HepG2 (cell line): ENCODE measurements at regions not wholly inside any gene's neighbourhood (a gene's known extent, or its start where the extent isn't known, plus 50 kb on each side); places are given as distances from the start of the nearest gene placed in this dataset.

Source experiments
- ATAC-seq: fragments of 200-7000 bp; cut with Tn5 transposase; 3 replicates; pipeline ENCODE4 v1.9.1; 2020; ENCODE audit warnings: mild to moderate bottlenecking, moderate library complexity
- BruUV-seq: library from RNA; stranded (reverse); fragments of 400-500 nt; replicated peaks from 2 replicates; lab custom pipeline; 2021; lab: Mats Ljungman, UMichigan
- CTCF ChIA-PET: fragments of 300-600 bp; formaldehyde crosslinking; extraction: SDS; loops from one replicate; lab custom pipeline; 2021; ENCODE audit warnings: low total read pairs, inconsistent platforms, low intra/inter-chr PET ratio; lab: Yijun Ruan, JAX
- POLR2A ChIA-PET: fragments of 350-600 bp; sonication (Branson Sonifier 250); formaldehyde crosslinking; loops from one replicate; lab custom pipeline; 2020; ENCODE audit warnings: antibody characterized with exemption, inconsistent platforms; lab: Yijun Ruan, JAX
- DNase-seq: peaks from one replicate; pipeline ENCODE4 v3.0.0-alpha.2; 2015; ENCODE audit warnings: low spot score
- FAIRE-seq: peaks from 3 replicates; lab custom pipeline; 2011; peaks lifted over from hg19 to GRCh38; lab: Jason Lieb, UNC
- H2AFZ ChIP-seq: one replicate; pipeline ENCODE4 v1.6.1; 2011; ENCODE audit warnings: low read length, inconsistent platforms
- H3K27ac ChIP-seq: fragments of 300-600 bp; 3 replicates; pipeline ENCODE4 v1.8.0; 2011; ENCODE audit warnings: mixed run types, mild to moderate bottlenecking, mixed read lengths, low read length, inconsistent platforms; ENCODE audit not compliant: insufficient read depth; ENCODE audit errors: extremely low read length
- H3K27me3 ChIP-seq, 2 experiments: fragments of 200-600 bp in 1 of 2; 2 replicates in 1 of 2; 3 replicates in 1 of 2; pipeline versions ENCODE4 v1.6.0 to v1.8.0; 2011; ENCODE audit warnings: low read length in 2 of 2, mild to moderate bottlenecking in 2 of 2, moderate library complexity in 2 of 2, inconsistent platforms in 1 of 2; ENCODE audit not compliant: insufficient read depth in 2 of 2, control insufficient read depth in 1 of 2
- H3K36me3 ChIP-seq, 2 experiments: fragments of 200-600 bp in 1 of 2; replicated peaks in 1 of 2; 2 replicates in 1 of 2; 3 replicates in 1 of 2; pipeline versions ENCODE4 v1.5.1 to v1.8.0; 2011; ENCODE audit warnings: low read length in 2 of 2, inconsistent platforms in 1 of 2; ENCODE audit not compliant: insufficient read depth in 2 of 2, control insufficient read depth in 1 of 2
- H3K4me1 ChIP-seq: 2 replicates; pipeline ENCODE4 v1.5.1; 2012; ENCODE audit warnings: low read length, inconsistent platforms; ENCODE audit not compliant: insufficient read depth
- H3K4me2 ChIP-seq: 2 replicates; pipeline ENCODE4 v1.6.0; 2011; ENCODE audit warnings: low read depth, low read length, inconsistent platforms
- H3K4me3 ChIP-seq, 3 experiments: fragments of 200-600 bp in 1 of 3; sonication (generic), shearing (Covaris generic) in 1 of 3; replicated peaks in 1 of 3; 2 replicates each; pipeline ENCODE4 v1.5.1; 2011 to 2016; ENCODE audit warnings: low read length in 3 of 3, inconsistent platforms in 2 of 3, low read depth in 2 of 3, mild to moderate bottlenecking in 2 of 3, control low read depth in 1 of 3, mixed read lengths in 1 of 3; ENCODE audit not compliant: insufficient read depth in 1 of 3
- H3K79me2 ChIP-seq: one replicate; pipeline ENCODE4 v1.6.1; 2011; ENCODE audit warnings: low read length, inconsistent platforms; ENCODE audit not compliant: insufficient read depth
- H3K9ac ChIP-seq: 2 replicates; pipeline ENCODE4 v1.6.0; 2011; ENCODE audit warnings: mild to moderate bottlenecking, low read depth, low read length, inconsistent platforms; ENCODE audit not compliant: insufficient read depth
- H3K9me3 ChIP-seq: 2 replicates; pipeline ENCODE4 v1.5.1; 2012; ENCODE audit warnings: mild to moderate bottlenecking, low read length
- H4K20me1 ChIP-seq: 2 replicates; pipeline ENCODE4 v1.6.0; 2011; ENCODE audit warnings: inconsistent platforms, mild to moderate bottlenecking, low read length, moderate library complexity; ENCODE audit not compliant: insufficient read depth
- BRCA1 ChIP-seq: sonication (generic); formaldehyde crosslinking; IDR thresholded peaks from 2 replicates; pipeline ENCODE4 v1.4.0; 2020; ENCODE audit warnings: missing genetic modification reagents
- DDIT3 ChIP-seq: sonication (generic); formaldehyde crosslinking; IDR thresholded peaks from 2 replicates; pipeline ENCODE4 v1.4.0; 2020; ENCODE audit warnings: mild to moderate bottlenecking, missing genetic modification reagents
- EED ChIP-seq: sonication (generic); formaldehyde crosslinking; IDR thresholded peaks from 2 replicates; pipeline ENCODE4 v1.5.0; 2020; ENCODE audit warnings: mild to moderate bottlenecking, missing genetic modification reagents
- NBN ChIP-seq: fragments of 450-650 bp; conservative IDR thresholded peaks from 2 replicates; pipeline ENCODE4 v1.6.1; 2017
- NFE2 ChIP-seq: sonication (generic); formaldehyde crosslinking; IDR thresholded peaks from 2 replicates; pipeline ENCODE4 v1.4.0; 2020; ENCODE audit warnings: missing genetic modification reagents
- NFYB ChIP-seq: sonication (generic); formaldehyde crosslinking; IDR thresholded peaks from 2 replicates; pipeline ENCODE4 v1.4.0; 2020; ENCODE audit warnings: missing genetic modification reagents
- SKI ChIP-seq: fragments of 450-650 bp; IDR thresholded peaks from one replicate; pipeline ENCODE4 v1.6.1; 2018; ENCODE audit warnings: mild to moderate bottlenecking; ENCODE audit not compliant: partially characterized antibody
- SRY ChIP-seq: sonication (generic); formaldehyde crosslinking; IDR thresholded peaks from 2 replicates; pipeline ENCODE4 v1.8.0; 2022; ENCODE audit warnings: mild to moderate bottlenecking, missing genetic modification reagents
- SUZ12 ChIP-seq: fragments of 150-350 bp; IDR thresholded peaks from 2 replicates; pipeline ENCODE4 v1.6.1; 2014; ENCODE audit warnings: low read depth, low read length
- TCF7 ChIP-seq: sonication (generic); IDR thresholded peaks from 2 replicates; pipeline ENCODE4 v1.6.1; 2016; ENCODE audit warnings: antibody characterized with exemption, low read depth
- TEAD2 ChIP-seq: sonication (generic); formaldehyde crosslinking; IDR thresholded peaks from 2 replicates; pipeline ENCODE4 v1.9.0; 2021; ENCODE audit warnings: missing genetic modification reagents
- TSC22D2 ChIP-seq: sonication (generic); formaldehyde crosslinking; IDR thresholded peaks from 2 replicates; pipeline ENCODE4 v1.5.1; 2020; ENCODE audit warnings: missing genetic modification reagents, mild to moderate bottlenecking, borderline replicate concordance
- ZNF264 ChIP-seq: sonication (generic); formaldehyde crosslinking; IDR thresholded peaks from 2 replicates; pipeline ENCODE4 v1.4.0; 2020; ENCODE audit warnings: missing genetic modification reagents
- ZNF644 ChIP-seq: IDR thresholded peaks from 2 replicates; pipeline ENCODE4 v1.6.1; 2016; ENCODE audit warnings: low read depth
- ZNF709 ChIP-seq: sonication (generic); formaldehyde crosslinking; IDR thresholded peaks from 2 replicates; pipeline ENCODE4 v1.5.0; 2020; ENCODE audit warnings: mild to moderate bottlenecking, missing genetic modification reagents
- ZNF747 ChIP-seq: sonication (generic); formaldehyde crosslinking; IDR thresholded peaks from 2 replicates; pipeline ENCODE4 v1.8.1; 2023; ENCODE audit warnings: missing genetic modification reagents, mild to moderate bottlenecking, borderline replicate concordance
- WGBS: methylation state at CpG from one replicate; pipeline ENCODE4 v1.1.6; 2017; ENCODE audit warnings: low lambda C conversion rate; 5-methylcytosine and 5-hydroxymethylcytosine counted together
- in situ Hi-C: cut with HindIII; loops from 2 replicates; pipeline ENCODE4 v1.10.0; 2017; ENCODE audit warnings: low pct_unique_long_range_greater_than_20kb; ENCODE audit not compliant: extremely low pct_ligation_motif_present
- intact Hi-C: fragments of 100-400 bp; cut with micrococcal nuclease; formaldehyde crosslinking; loops from one replicate; pipeline ENCODE4 v1.10.0; 2022; ENCODE audit not compliant: unreplicated experiment
- TF ChIP-seq, protein P1 (sequence below): IDR thresholded peaks from 2 replicates; pipeline ENCODE4 v1.6.1; 2016; ENCODE audit warnings: missing compliant biosample characterization, missing genetic modification reagents, borderline replicate concordance

GRCh38 chr5:51829691-51830090 lies 446.4 kb downstream of the ISL1 start (continued):
- TF ChIP-seq TSC22D2 (CRISPR knock-in tag) (no peak), NFYB (no peak)
- TF ChIP-seq, all 625 proteins: peak for 0

DNA sequence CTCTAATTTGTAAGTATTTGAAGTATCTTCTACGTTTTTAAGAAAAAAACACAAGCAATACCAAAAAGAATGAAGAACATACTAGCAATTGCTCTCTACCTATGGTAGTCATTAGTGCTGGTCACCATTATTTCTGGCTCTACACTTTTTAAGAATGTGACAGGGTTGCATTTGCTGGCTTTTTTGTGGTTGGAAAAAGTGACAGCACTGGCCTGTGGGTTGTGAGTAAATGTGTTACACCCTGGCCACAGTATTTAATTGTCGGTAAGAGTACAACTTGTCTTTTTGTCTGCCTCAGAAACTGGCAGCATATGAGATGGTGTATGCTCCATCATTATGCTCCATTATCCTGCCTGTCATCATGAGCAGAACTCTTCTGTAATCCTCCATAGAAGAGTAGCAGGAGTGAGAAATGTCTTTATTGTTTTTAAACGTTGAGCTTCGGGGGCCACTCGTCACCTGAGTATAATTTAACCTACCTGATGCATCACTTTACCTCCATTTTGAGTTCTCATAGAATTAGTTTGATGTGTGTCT lies 449.8 kb downstream of the ISL1 start:
- no peak overlapping the region for H3K9ac ChIP-seq
- no TSS peak for BruUV-seq
- no peaks in the 10 kb centered on the region for H3K36me3 ChIP-seq
- no peaks in the 10 kb centered on the region for H3K9me3 ChIP-seq
- H3K27me3 ChIP-seq: no peaks in the 10 kb centered on the region; a peak in 1 of 5 replicates
- no peaks in the 10 kb centered on the region for H3K79me2 ChIP-seq
- POLR2A ChIA-PET: no interaction called here
- in situ Hi-C loops: no loop called here
- H3K4me1 ChIP-seq: no peaks in the 10 kb centered on the region
- no peak overlapping the region for H2AFZ ChIP-seq
- TF ChIP-seq ZNF264 (no peak), TEAD2 (CRISPR knock-in tag) (no peak), ZNF644 (no peak), NBN (no peak), SRY (CRISPR knock-in tag) (no peak), SUZ12 (no peak), BRCA1 (no peak), ZNF747 (no peak), EED (no peak), TCF7 (no peak), DDIT3 (CRISPR knock-in tag) (no peak), SKI (no peak), ZNF709 (no peak), NFE2 (CRISPR knock-in tag) (no peak)
- TF ChIP-seq, protein P1, sequence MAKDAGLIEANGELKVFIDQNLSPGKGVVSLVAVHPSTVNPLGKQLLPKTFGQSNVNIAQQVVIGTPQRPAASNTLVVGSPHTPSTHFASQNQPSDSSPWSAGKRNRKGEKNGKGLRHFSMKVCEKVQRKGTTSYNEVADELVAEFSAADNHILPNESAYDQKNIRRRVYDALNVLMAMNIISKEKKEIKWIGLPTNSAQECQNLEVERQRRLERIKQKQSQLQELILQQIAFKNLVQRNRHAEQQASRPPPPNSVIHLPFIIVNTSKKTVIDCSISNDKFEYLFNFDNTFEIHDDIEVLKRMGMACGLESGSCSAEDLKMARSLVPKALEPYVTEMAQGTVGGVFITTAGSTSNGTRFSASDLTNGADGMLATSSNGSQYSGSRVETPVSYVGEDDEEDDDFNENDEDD: no peak
- no peaks in the 10 kb centered on the region for H4K20me1 ChIP-seq
- FAIRE-seq: no peak
- H3K4me3 ChIP-seq: no peak overlapping the region
- intact Hi-C loops: no loop called here
- whole genome bisulfite sequencing: 18% methylated on average over 5 of the region's 5 CpGs
- H3K27ac ChIP-seq: no peak overlapping the region
- DNase-seq: no peak
- no peak for ATAC-seq
- H3K4me2 ChIP-seq: no peak overlapping the region
- CTCF ChIA-PET: no interaction called here
